Gastroesophageal sphincter (tissue), 3 donors: ENCODE measurements at regions not wholly inside any gene's neighbourhood (a gene's known extent, or its start where the extent isn't known, plus 50 kb on each side); places are given as distances from the start of the nearest gene placed in this dataset.

Experiments used
- EP300 ChIP-seq: sonication (generic); formaldehyde crosslinking; IDR thresholded peaks from one replicate; pipeline ENCODE4 v1.6.1; 2017; ENCODE audit warnings: antibody characterized with exemption, mild to moderate bottlenecking
- POLR2A ChIP-seq, 2 donors: fragments of 450-650 bp; IDR thresholded peaks; one replicate each; pipeline ENCODE4 v1.6.1; 2017; ENCODE audit warnings: antibody characterized with exemption in 2 of 2, mild to moderate bottlenecking in 2 of 2, moderate library complexity in 1 of 2
- POLR2AphosphoS5 ChIP-seq: sonication (generic); formaldehyde crosslinking; IDR thresholded peaks from one replicate; pipeline ENCODE4 v1.6.1; 2017; ENCODE audit warnings: antibody characterized with exemption
- TF ChIP-seq, protein P1 (sequence below), 4 experiments: fragments of 200-600 bp in 2 of 4; fragments of 450-650 bp in 2 of 4; sonication (generic) in 1 of 4; IDR thresholded peaks; one replicate each; pipeline ENCODE4 v1.5.1; 2017 to 2019; ENCODE audit warnings: antibody characterized with exemption in 4 of 4, mild to moderate bottlenecking in 2 of 4, moderate library complexity in 2 of 4

DNA sequence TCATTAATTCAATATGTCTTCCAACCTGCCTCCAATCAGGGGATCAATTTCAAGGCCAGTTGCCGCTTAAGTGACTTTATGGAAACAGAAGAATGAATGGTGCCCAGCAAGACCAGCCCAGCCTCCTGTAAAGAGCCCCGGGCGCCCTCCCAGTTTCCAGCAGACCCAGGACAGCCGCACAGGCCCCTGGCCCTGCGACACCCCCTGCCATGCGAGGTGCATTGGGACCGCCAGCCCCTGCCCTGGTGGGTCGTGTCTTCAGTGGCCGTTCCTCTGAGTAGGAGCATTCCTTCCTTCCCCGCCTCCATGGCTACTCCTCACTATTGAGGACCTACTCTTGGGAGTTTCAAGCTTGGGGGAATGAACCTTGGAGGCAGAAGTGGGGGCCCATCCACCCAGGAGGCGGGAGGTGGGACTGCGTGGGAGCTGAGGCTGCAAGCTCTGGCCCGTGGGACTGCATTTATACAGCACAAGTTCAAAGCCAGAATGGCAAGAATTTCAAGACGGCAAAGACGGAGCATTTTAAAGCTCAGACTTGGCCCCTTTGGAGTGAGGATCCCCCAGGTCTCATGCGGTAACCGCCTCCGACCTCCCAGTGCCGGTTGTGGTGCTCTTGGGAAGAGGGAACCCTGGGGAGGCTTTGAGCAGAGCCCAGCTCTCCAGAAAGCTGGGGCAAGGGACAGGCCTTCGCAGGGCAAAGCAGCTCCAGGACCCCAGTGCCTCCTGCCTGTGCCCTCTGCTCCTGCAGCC is 73.1 kb upstream of the ACTRT2 start:
- TF ChIP-seq, protein P1, sequence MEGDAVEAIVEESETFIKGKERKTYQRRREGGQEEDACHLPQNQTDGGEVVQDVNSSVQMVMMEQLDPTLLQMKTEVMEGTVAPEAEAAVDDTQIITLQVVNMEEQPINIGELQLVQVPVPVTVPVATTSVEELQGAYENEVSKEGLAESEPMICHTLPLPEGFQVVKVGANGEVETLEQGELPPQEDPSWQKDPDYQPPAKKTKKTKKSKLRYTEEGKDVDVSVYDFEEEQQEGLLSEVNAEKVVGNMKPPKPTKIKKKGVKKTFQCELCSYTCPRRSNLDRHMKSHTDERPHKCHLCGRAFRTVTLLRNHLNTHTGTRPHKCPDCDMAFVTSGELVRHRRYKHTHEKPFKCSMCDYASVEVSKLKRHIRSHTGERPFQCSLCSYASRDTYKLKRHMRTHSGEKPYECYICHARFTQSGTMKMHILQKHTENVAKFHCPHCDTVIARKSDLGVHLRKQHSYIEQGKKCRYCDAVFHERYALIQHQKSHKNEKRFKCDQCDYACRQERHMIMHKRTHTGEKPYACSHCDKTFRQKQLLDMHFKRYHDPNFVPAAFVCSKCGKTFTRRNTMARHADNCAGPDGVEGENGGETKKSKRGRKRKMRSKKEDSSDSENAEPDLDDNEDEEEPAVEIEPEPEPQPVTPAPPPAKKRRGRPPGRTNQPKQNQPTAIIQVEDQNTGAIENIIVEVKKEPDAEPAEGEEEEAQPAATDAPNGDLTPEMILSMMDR (IDR thresholded peaks at IDR 0.05), result no peak
- TF ChIP-seq EP300 (no peak), POLR2AphosphoS5 (no peak), POLR2A (IDR thresholded peaks at IDR 0.05) (no peak)
